ENCODE measurements at regions not wholly inside any gene's neighbourhood (a gene's known extent, or its start where the extent isn't known, plus 50 kb on each side); places are given as distances from the start of the nearest gene placed in this dataset.

DNA sequence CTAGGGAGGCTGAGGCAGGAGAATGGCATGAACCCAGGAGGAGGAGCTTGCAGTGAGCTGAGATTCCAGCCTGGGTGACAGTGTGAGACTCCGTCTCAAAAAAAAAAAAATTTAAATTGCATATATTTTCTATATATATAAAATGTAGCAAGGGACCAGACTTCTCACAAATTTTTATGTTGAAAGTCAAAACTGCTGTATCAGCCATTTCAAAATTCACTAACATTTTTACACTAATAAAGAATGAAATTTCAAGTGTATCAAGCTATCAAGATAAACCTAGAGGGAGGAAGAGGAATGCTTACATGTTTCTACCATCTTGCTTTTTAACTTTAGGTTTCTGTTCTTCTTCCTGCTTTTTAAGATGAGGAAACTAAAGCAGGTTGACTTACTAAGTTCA lies 464.0 kb downstream of the KCNJ3 start:
- TF ChIP-seq, protein P1, sequence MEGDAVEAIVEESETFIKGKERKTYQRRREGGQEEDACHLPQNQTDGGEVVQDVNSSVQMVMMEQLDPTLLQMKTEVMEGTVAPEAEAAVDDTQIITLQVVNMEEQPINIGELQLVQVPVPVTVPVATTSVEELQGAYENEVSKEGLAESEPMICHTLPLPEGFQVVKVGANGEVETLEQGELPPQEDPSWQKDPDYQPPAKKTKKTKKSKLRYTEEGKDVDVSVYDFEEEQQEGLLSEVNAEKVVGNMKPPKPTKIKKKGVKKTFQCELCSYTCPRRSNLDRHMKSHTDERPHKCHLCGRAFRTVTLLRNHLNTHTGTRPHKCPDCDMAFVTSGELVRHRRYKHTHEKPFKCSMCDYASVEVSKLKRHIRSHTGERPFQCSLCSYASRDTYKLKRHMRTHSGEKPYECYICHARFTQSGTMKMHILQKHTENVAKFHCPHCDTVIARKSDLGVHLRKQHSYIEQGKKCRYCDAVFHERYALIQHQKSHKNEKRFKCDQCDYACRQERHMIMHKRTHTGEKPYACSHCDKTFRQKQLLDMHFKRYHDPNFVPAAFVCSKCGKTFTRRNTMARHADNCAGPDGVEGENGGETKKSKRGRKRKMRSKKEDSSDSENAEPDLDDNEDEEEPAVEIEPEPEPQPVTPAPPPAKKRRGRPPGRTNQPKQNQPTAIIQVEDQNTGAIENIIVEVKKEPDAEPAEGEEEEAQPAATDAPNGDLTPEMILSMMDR (conservative IDR thresholded peaks at IDR 0.05; ENCODE audit: low read length), result no peak
- no peak for TF ChIP-seq EZH2phosphoT487 (IDR thresholded peaks at IDR 0.05; ENCODE audit: borderline replicate concordance)
